Astrocyte of the cerebellum (primary cell): ENCODE measurements at regions not wholly inside any gene's neighbourhood (a gene's known extent, or its start where the extent isn't known, plus 50 kb on each side); places are given as distances from the start of the nearest gene placed in this dataset.
"Not testable (repeated sequence)": the region's sequence is repeated elsewhere in the genome, so short reads cannot be mapped to it uniquely, and the experiment has no call there.

Experiments used
- DNase-seq: peaks from one replicate; pipeline ENCODE4 v3.0.0-alpha.2; 2011; ENCODE audit warnings: low read depth
- H3K4me3 ChIP-seq: 2 replicates; pipeline ENCODE4 v1.5.1; 2011; ENCODE audit warnings: mild to moderate bottlenecking, low read depth, low read length, moderate library complexity
- in situ Hi-C: cut with HindIII; loops from 2 replicates; pipeline ENCODE4 v1.10.0; 2017; ENCODE audit warnings: low sequenced_read_pairs
- TF ChIP-seq, protein P1 (sequence below): IDR thresholded peaks from 2 replicates; pipeline ENCODE4 v1.5.1; 2012; ENCODE audit warnings: low read length, low read depth, moderate library complexity, mild to moderate bottlenecking; ENCODE audit errors: missing control alignments

GRCh38 chr4:125231661-125232060 lies 83.1 kb upstream of the FAT4 start:
- DNase-seq, result no peak
- in situ Hi-C loops, result loop anchor here (5.0 kb wide), 1 partner anchor 51 kb away; no protein-coding TSS in a partner anchor
- no peak overlapping the region for H3K4me3 ChIP-seq
- TF ChIP-seq, protein P1, sequence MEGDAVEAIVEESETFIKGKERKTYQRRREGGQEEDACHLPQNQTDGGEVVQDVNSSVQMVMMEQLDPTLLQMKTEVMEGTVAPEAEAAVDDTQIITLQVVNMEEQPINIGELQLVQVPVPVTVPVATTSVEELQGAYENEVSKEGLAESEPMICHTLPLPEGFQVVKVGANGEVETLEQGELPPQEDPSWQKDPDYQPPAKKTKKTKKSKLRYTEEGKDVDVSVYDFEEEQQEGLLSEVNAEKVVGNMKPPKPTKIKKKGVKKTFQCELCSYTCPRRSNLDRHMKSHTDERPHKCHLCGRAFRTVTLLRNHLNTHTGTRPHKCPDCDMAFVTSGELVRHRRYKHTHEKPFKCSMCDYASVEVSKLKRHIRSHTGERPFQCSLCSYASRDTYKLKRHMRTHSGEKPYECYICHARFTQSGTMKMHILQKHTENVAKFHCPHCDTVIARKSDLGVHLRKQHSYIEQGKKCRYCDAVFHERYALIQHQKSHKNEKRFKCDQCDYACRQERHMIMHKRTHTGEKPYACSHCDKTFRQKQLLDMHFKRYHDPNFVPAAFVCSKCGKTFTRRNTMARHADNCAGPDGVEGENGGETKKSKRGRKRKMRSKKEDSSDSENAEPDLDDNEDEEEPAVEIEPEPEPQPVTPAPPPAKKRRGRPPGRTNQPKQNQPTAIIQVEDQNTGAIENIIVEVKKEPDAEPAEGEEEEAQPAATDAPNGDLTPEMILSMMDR, result no peak

- no peak overlapping the region for H3K4me3 ChIP-seq
- no peak for DNase-seq
- TF ChIP-seq, protein P1, result no peak
- in situ Hi-C loops, result loop anchor here (5.0 kb wide), 1 partner anchor 53 kb away; no protein-coding TSS in a partner anchor
Measured at GRCh38 chr4:125229596-125230058, 85.1 kb upstream of the FAT4 start.

DNA sequence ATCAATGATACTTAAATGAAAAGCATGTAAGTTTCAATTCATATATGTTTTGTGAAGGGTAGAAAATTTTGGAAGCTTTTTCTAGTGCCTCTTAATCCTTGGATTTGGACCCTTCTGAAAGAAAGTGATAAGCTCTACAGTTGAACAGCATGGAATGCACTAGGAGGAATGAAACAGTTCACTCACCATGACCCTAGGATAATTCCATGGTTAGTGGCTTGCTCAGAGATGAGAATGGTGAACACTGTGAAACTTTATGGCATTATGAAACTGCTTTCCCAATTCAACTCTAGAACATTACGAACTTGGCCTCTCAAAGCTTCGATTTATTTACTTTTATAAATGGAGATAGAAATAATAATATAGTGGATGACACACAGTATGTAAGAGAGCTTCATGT lies 88.9 kb upstream of the FAT4 start:
- no peak for DNase-seq
- TF ChIP-seq, protein P1, result no peak
- in situ Hi-C loops, result no loop called here
- H3K4me3 ChIP-seq, result no peak overlapping the region

DNA sequence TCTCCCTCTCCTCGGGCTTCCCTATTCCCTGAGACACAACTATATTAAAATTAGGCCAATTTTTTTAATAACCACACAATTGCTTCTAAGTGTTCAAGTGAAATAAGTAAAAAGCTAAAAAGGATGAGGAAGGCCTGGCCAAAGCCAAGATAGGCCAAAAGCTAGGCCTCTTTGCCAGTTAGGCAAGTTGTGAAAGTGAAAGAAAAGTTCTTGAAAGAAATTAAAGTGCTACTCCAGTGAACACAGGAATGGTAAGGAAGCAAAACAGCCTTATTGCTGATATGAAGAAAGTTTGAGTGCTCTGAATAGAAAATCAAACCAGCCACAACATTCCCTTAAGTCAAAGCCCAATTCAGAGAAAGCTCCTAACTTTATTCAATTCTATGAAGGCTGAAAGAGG lies 114.2 kb upstream of the FAT4 start:
- H3K4me3 ChIP-seq, result no peak overlapping the region
- TF ChIP-seq, protein P1, result no peak
- in situ Hi-C loops, result no loop called here
- DNase-seq, result no peak

GRCh38 chr4:125198916-125199315 lies 115.8 kb upstream of the FAT4 start:
- TF ChIP-seq, protein P1, result no peak
- H3K4me3 ChIP-seq, result no peak overlapping the region
- in situ Hi-C loops, result no loop called here
- DNase-seq, result no peak

DNA sequence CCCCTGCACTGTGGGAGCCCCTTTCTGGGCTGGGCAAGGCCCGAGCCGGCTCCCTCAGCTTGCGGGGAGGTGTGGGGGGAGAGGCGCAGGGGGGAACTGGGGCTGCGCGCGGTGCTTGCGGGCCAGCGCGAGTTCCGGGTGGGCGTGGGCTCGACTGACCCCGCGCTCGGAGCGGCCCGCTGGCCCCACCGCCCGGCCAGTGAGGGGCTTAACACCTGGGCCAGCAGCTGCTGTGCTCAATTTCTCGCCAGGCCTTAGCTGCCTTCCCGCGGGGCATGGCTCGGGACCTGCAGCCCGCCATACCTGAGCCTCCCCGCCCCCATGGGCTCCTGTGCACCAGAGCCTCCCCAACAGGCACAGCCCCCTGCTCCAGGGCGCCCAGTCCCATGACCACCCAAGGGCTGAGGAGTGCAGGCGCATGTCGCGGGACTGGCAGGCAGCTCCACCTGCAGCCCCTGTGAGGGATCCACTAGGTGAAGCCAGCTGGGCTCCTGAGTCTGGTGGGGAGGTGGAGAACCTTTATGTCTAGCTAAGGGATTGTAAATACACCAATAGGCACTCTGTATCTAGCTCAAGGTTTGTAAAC lies 122.8 kb upstream of the FAT4 start:
- DNase-seq, H3K4me3 ChIP-seq, in situ Hi-C loops: not testable (repeated sequence)

GRCh38 chr4:125191232-125191631 lies 123.5 kb upstream of the FAT4 start:
- DNase-seq, result no peak
- in situ Hi-C loops, result no loop called here
- no peak overlapping the region for H3K4me3 ChIP-seq
- TF ChIP-seq, protein P1, result no peak
